Panc1 (cell line): ENCODE measurements at regions not wholly inside any gene's neighbourhood (a gene's known extent, or its start where the extent isn't known, plus 50 kb on each side); places are given as distances from the start of the nearest gene placed in this dataset.

Experiments
- ATAC-seq: fragments of 200-7000 bp; cut with Tn5 transposase; 2 replicates; pipeline ENCODE4 v1.9.1; 2020; ENCODE audit warnings: mild to moderate bottlenecking, moderate library complexity
- BruUV-seq: library from RNA; stranded (reverse); fragments of 400-500 nt; replicated peaks from 2 replicates; lab custom pipeline; 2021; lab: Mats Ljungman, UMichigan
- CTCF ChIA-PET: fragments of 300-600 bp; sonication (Branson Sonifier 250); formaldehyde crosslinking; loops from one replicate; lab custom pipeline; 2022; ENCODE audit warnings: antibody characterized with exemption; lab: Charles Lee
- POLR2A ChIA-PET: fragments of 300-600 bp; sonication (Branson Sonifier 250); formaldehyde crosslinking; loops from one replicate; lab custom pipeline; 2022; ENCODE audit warnings: antibody characterized with exemption; lab: Charles Lee
- DNase-seq: peaks from one replicate; pipeline ENCODE4 v3.0.0-alpha.2; 2010; ENCODE audit warnings: low read depth, low spot score
- H3K27ac ChIP-seq: 2 replicates; pipeline ENCODE4 v1.5.1; 2011; ENCODE audit warnings: mild to moderate bottlenecking, low read length, inconsistent platforms
- H3K27me3 ChIP-seq: fragments of 200-500 bp; sonication (Bioruptor generic); 2 replicates; pipeline ENCODE4 v1.6.0; 2014; ENCODE audit warnings: low read length, inconsistent platforms; ENCODE audit not compliant: control insufficient read depth, insufficient read depth
- H3K36me3 ChIP-seq: fragments of 200-500 bp; sonication (Bioruptor generic); 2 replicates; pipeline ENCODE4 v1.5.1; 2014; ENCODE audit warnings: inconsistent platforms, mild to moderate bottlenecking, low read length, moderate library complexity; ENCODE audit not compliant: control insufficient read depth, insufficient read depth
- H3K4me1 ChIP-seq: 2 replicates; pipeline ENCODE4 v1.5.1; 2011; ENCODE audit warnings: inconsistent platforms, mild to moderate bottlenecking, low read length, moderate library complexity; ENCODE audit not compliant: control insufficient read depth, insufficient read depth
- H3K4me3 ChIP-seq, 2 experiments: 2 replicates each; pipeline ENCODE4 v1.5.1; 2011 to 2012; ENCODE audit warnings: low read depth in 2 of 2, low read length in 2 of 2, mild to moderate bottlenecking in 2 of 2, inconsistent platforms in 1 of 2, moderate library complexity in 1 of 2
- H3K9me3 ChIP-seq: fragments of 200-500 bp; sonication (Bioruptor generic); 2 replicates; pipeline ENCODE4 v1.5.1; 2014; ENCODE audit warnings: low read depth, mild to moderate bottlenecking, inconsistent platforms, low read length, moderate library complexity; ENCODE audit not compliant: control insufficient read depth, insufficient read depth
- POLR2AphosphoS5 ChIP-seq: IDR thresholded peaks from 2 replicates; pipeline ENCODE4 v1.6.1; 2012; ENCODE audit warnings: mild to moderate bottlenecking, low read depth, low read length, moderate library complexity
- SIN3A ChIP-seq: IDR thresholded peaks from 2 replicates; pipeline ENCODE4 v1.6.1; 2012; ENCODE audit warnings: low read depth, mild to moderate bottlenecking, low read length, moderate library complexity, borderline replicate concordance; ENCODE audit not compliant: insufficient read depth
- TCF7L2 ChIP-seq: IDR thresholded peaks from 2 replicates; pipeline ENCODE4 v1.6.1; 2011; ENCODE audit warnings: mild to moderate bottlenecking, low read depth, low read length, inconsistent platforms
- in situ Hi-C: cut with HindIII; loops from 2 replicates; pipeline ENCODE4 v1.10.0; 2016; ENCODE audit warnings: low sequenced_read_pairs, low pct_unique_long_range_greater_than_20kb
- intact Hi-C: fragments of 100-400 bp; cut with micrococcal nuclease; formaldehyde crosslinking; loops from one replicate; pipeline ENCODE4 v1.10.0; 2022; ENCODE audit not compliant: unreplicated experiment
- TF ChIP-seq, protein P1 (sequence below): fragments of 450-650 bp; IDR thresholded peaks from 2 replicates; pipeline ENCODE4 v1.5.1; 2017; ENCODE audit warnings: mild to moderate bottlenecking
- TF ChIP-seq, protein P2 (sequence below), 2 experiments: IDR thresholded peaks; 2 replicates each; pipeline ENCODE4 v1.6.1; 2011 to 2012; ENCODE audit warnings: low read depth in 2 of 2, control low read depth in 1 of 2, low read length in 1 of 2, mild to moderate bottlenecking in 1 of 2, moderate library complexity in 1 of 2; ENCODE audit not compliant: insufficient read depth in 1 of 2

DNA sequence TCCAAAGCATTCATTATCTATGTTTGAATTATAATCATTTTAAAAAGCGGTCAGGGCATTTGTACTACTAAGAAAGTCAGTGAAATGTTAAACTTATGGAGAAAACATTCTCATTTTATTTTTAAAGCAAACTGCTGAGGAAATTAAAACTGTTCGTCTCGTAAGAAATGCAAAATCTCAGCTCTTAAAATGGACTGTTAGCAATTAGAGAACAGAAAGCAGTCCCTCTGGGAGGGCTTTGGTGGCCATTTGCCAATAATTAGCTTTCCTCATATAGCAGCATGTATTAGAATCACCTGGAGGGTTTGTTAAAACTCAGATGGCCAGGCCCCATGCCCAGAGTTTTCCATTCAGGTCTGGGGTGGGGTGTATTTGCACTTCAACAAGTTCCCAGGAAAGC lies 120.7 kb upstream of the RASEF start:
- no peaks in the 10 kb centered on the region for H3K4me1 ChIP-seq
- H3K36me3 ChIP-seq: no peaks in the 10 kb centered on the region
- POLR2A ChIA-PET: no interaction called here
- ATAC-seq (no peak), DNase-seq (no peak)
- TF ChIP-seq, protein P1, sequence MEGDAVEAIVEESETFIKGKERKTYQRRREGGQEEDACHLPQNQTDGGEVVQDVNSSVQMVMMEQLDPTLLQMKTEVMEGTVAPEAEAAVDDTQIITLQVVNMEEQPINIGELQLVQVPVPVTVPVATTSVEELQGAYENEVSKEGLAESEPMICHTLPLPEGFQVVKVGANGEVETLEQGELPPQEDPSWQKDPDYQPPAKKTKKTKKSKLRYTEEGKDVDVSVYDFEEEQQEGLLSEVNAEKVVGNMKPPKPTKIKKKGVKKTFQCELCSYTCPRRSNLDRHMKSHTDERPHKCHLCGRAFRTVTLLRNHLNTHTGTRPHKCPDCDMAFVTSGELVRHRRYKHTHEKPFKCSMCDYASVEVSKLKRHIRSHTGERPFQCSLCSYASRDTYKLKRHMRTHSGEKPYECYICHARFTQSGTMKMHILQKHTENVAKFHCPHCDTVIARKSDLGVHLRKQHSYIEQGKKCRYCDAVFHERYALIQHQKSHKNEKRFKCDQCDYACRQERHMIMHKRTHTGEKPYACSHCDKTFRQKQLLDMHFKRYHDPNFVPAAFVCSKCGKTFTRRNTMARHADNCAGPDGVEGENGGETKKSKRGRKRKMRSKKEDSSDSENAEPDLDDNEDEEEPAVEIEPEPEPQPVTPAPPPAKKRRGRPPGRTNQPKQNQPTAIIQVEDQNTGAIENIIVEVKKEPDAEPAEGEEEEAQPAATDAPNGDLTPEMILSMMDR: no peak
- no peak for TF ChIP-seq SIN3A
- TF ChIP-seq, protein P2, sequence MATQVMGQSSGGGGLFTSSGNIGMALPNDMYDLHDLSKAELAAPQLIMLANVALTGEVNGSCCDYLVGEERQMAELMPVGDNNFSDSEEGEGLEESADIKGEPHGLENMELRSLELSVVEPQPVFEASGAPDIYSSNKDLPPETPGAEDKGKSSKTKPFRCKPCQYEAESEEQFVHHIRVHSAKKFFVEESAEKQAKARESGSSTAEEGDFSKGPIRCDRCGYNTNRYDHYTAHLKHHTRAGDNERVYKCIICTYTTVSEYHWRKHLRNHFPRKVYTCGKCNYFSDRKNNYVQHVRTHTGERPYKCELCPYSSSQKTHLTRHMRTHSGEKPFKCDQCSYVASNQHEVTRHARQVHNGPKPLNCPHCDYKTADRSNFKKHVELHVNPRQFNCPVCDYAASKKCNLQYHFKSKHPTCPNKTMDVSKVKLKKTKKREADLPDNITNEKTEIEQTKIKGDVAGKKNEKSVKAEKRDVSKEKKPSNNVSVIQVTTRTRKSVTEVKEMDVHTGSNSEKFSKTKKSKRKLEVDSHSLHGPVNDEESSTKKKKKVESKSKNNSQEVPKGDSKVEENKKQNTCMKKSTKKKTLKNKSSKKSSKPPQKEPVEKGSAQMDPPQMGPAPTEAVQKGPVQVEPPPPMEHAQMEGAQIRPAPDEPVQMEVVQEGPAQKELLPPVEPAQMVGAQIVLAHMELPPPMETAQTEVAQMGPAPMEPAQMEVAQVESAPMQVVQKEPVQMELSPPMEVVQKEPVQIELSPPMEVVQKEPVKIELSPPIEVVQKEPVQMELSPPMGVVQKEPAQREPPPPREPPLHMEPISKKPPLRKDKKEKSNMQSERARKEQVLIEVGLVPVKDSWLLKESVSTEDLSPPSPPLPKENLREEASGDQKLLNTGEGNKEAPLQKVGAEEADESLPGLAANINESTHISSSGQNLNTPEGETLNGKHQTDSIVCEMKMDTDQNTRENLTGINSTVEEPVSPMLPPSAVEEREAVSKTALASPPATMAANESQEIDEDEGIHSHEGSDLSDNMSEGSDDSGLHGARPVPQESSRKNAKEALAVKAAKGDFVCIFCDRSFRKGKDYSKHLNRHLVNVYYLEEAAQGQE (IDR thresholded peaks at IDR 0.05; ENCODE audit: insufficient read depth in 1 of 2, low read depth in 2 of 2, low read length in 1 of 2): no peak
- no peak for TF ChIP-seq TCF7L2
- no peaks in the 10 kb centered on the region for H3K9me3 ChIP-seq
- BruUV-seq: no TSS peak
- H3K27me3 ChIP-seq: no peaks in the 10 kb centered on the region
- H3K4me3 ChIP-seq: no peak overlapping the region
- no peak overlapping the region for H3K27ac ChIP-seq
- in situ Hi-C loops: no loop called here
- intact Hi-C loops: no loop called here
- CTCF ChIA-PET: no interaction called here

DNA sequence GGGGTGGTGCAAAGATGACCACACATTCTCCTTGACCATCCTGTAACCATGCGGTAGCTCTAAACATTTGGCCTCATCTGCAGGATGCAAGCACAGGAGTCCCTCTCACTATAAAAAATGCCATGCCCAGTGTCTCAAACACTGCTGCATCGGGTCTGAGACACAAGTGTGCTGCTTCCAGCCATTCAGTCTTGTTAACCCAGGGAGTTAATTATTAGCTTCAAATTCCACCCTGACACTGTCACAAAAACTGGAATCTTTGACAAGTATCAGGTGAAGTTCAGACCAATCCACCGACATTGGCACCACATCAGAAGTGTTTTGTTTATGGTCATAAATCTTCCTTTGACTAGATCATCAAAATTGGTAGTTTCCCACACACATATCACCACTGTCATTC lies 119.1 kb upstream of the RASEF start:
- DNase-seq (no peak), ATAC-seq (no peak)
- intact Hi-C loops: no loop called here
- ChIA-PET CTCF (no interaction called here), POLR2A (no interaction called here)
- Histone ChIP-seq H3K36me3 (no peaks in the 10 kb centered on the region), H3K27me3 (no peaks in the 10 kb centered on the region), H3K27ac (no peak overlapping the region), H3K4me1 (no peaks in the 10 kb centered on the region), H3K4me3 (no peak overlapping the region), H3K9me3 (no peaks in the 10 kb centered on the region)
- TF ChIP-seq, protein P1: no peak
- TF ChIP-seq SIN3A (no peak), POLR2AphosphoS5 (no peak), TCF7L2 (no peak)
- TF ChIP-seq, protein P2 (IDR thresholded peaks at IDR 0.05; ENCODE audit: insufficient read depth in 1 of 2, low read depth in 2 of 2, low read length in 1 of 2): no peak
- no TSS peak for BruUV-seq
- in situ Hi-C loops: no loop called here
